Mesendoderm (in vitro differentiated cells): ENCODE measurements at regions not wholly inside any gene's neighbourhood (a gene's known extent, or its start where the extent isn't known, plus 50 kb on each side); places are given as distances from the start of the nearest gene placed in this dataset.

ENCODE experiments used
- DNase-seq: peaks from one replicate; pipeline ENCODE4 v3.0.0; 2013
- H2AK5ac ChIP-seq: 2 replicates; pipeline ENCODE4 v1.6.1; 2013; ENCODE audit warnings: low read length, inconsistent platforms
- H2BK120ac ChIP-seq: 2 replicates; pipeline ENCODE4 v1.6.1; 2013; ENCODE audit warnings: low read depth, mild to moderate bottlenecking, low read length, moderate library complexity, mixed read lengths
- H2BK15ac ChIP-seq: replicated peaks from 2 replicates; pipeline ENCODE4 v1.6.1; 2013; ENCODE audit warnings: low read depth, mild to moderate bottlenecking, moderate library complexity
- H2BK5ac ChIP-seq: 2 replicates; pipeline ENCODE4 v1.6.1; 2013; ENCODE audit warnings: low read length, inconsistent platforms
- H3K18ac ChIP-seq: 2 replicates; pipeline ENCODE4 v1.6.1; 2013; ENCODE audit warnings: mild to moderate bottlenecking, low read length, mixed read lengths
- H3K23ac ChIP-seq: one replicate; pipeline ENCODE4 v1.6.1; 2013; ENCODE audit warnings: low read length
- H3K27ac ChIP-seq: 2 replicates; pipeline ENCODE4 v1.5.1; 2013; ENCODE audit warnings: low read depth, mild to moderate bottlenecking, inconsistent platforms, low read length, moderate library complexity
- H3K27me3 ChIP-seq: 2 replicates; pipeline ENCODE4 v1.6.1; 2013; ENCODE audit warnings: low read length, control low read depth, mild to moderate bottlenecking, inconsistent platforms; ENCODE audit not compliant: insufficient read depth, poor library complexity
- H3K36me3 ChIP-seq: 2 replicates; pipeline ENCODE4 v1.6.1; 2013; ENCODE audit warnings: low read length, inconsistent platforms; ENCODE audit not compliant: control insufficient read depth, insufficient read depth
- H3K4ac ChIP-seq: one replicate; pipeline ENCODE4 v1.6.1; 2013; ENCODE audit warnings: low read depth, mild to moderate bottlenecking, low read length, moderate library complexity
- H3K4me1 ChIP-seq: 2 replicates; pipeline ENCODE4 v1.6.1; 2013; ENCODE audit warnings: low read depth, low read length, inconsistent platforms; ENCODE audit not compliant: control insufficient read depth
- H3K4me2 ChIP-seq: 2 replicates; pipeline ENCODE4 v1.6.1; 2013; ENCODE audit warnings: low read length
- H3K4me3 ChIP-seq: 2 replicates; pipeline ENCODE4 v1.5.1; 2013; ENCODE audit warnings: mild to moderate bottlenecking, low read length
- H3K56ac ChIP-seq: one replicate; pipeline ENCODE4 v1.6.1; 2013; ENCODE audit warnings: low read length
- H3K79me1 ChIP-seq: 2 replicates; pipeline ENCODE4 v1.6.1; 2013; ENCODE audit warnings: low read length, inconsistent platforms
- H3K79me2 ChIP-seq: 2 replicates; pipeline ENCODE4 v1.6.1; 2013; ENCODE audit warnings: mild to moderate bottlenecking, low read length; ENCODE audit not compliant: control insufficient read depth, insufficient read depth
- H3K9ac ChIP-seq: 2 replicates; pipeline ENCODE4 v1.6.1; 2013; ENCODE audit warnings: low read length, inconsistent platforms
- H4K5ac ChIP-seq: one replicate; pipeline ENCODE4 v1.6.1; 2013; ENCODE audit warnings: low read length
- H4K8ac ChIP-seq: one replicate; pipeline ENCODE4 v1.6.1; 2013; ENCODE audit warnings: low read depth, mild to moderate bottlenecking, control low read depth, low read length, moderate library complexity
- WGBS: extraction: QIAGEN DNeasy Blood & Tissue Kit; methylation state at CpG from one replicate; pipeline ENCODE4 v1.1.7; 2013; ENCODE audit warnings: low lambda C conversion rate, missing lambda C conversion rate; ENCODE audit not compliant: insufficient coverage; ENCODE audit errors: extremely low coverage; 5-methylcytosine and 5-hydroxymethylcytosine counted together

DNA sequence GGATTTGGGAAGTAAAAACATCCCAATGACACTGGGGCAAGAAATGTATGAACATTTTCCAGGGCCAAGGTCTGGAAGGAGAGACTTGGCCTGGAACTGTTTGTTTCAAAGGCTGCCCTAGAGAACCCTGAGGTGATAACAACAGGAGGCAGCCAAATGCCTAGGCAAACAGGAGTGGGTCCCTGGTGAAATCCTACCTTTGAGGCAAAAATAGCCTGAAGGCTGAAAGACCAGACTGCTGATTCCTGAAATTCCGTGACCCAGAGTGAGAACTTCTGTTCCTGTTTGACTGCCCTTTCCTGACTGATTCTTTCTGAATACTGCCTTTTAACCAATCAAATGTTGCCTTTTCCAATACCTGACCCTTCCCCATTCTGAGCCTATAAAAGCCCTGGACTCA is 196.4 kb downstream of the NSUN3 start:
- H3K27me3 ChIP-seq = no peaks in the 10 kb centered on the region
- no peak overlapping the region for H3K4me3 ChIP-seq
- no peaks in the 10 kb centered on the region for H3K36me3 ChIP-seq
- peak overlapping the region; percentile 92 for H2BK5ac ChIP-seq
- no CpG with 5 or more reads among the region's 1 CpG for WGBS
- peak overlapping the region; percentile 31 for H2BK120ac ChIP-seq
- H4K5ac ChIP-seq = peak overlapping the region; percentile 7
- peak overlapping the region; percentile 34 for H3K18ac ChIP-seq
- H2BK15ac ChIP-seq = no peak overlapping the region
- no peak overlapping the region for H3K4me2 ChIP-seq
- H3K23ac ChIP-seq = no peak overlapping the region
- no peaks in the 10 kb centered on the region for H3K79me2 ChIP-seq
- peak overlapping the region; percentile 13 for H3K9ac ChIP-seq
- H3K56ac ChIP-seq = peak overlapping the region; percentile 68
- no peak overlapping the region for H4K8ac ChIP-seq
- H3K4me1 ChIP-seq = peaks cover 10% of the 10 kb centered on the region
- no peaks in the 10 kb centered on the region for H3K79me1 ChIP-seq
- H2AK5ac ChIP-seq = peak overlapping the region; percentile 77
- H3K4ac ChIP-seq = peak overlapping the region; percentile 42
- peak overlapping the region; percentile 80 for H3K27ac ChIP-seq
- DNase-seq = peak; percentile 87

DNA sequence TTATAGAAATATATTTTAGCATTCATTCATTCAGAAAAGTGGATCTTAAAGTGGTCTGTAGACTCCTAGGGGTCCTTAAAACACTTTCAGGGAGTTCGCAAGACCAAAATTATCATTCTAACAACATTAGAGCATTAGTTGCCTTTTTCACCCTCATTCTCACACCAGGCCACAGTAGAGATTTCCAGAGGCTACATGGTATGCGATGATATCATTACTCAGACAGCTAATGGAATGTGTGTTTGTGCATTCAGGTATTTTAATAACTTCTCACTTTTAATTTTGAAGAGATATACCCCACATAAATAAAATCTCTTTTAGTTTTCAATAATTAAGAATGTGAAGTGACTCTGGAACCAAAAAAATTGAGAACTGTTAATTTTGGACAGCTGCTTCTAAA is 206.9 kb downstream of the NSUN3 start:
- Histone ChIP-seq H2BK5ac (no peak overlapping the region), H3K4me3 (no peak overlapping the region), H2AK5ac (no peak overlapping the region), H3K4me2 (no peak overlapping the region), H3K56ac (no peak overlapping the region), H2BK120ac (no peak overlapping the region), H3K27ac (no peak overlapping the region), H3K79me2 (no peaks in the 10 kb centered on the region), H3K27me3 (no peaks in the 10 kb centered on the region), H3K36me3 (no peaks in the 10 kb centered on the region), H3K4me1 (no peaks in the 10 kb centered on the region), H3K9ac (no peak overlapping the region), H3K4ac (no peak overlapping the region), H3K23ac (no peak overlapping the region), H2BK15ac (no peak overlapping the region), H4K8ac (no peak overlapping the region), H3K79me1 (no peaks in the 10 kb centered on the region), H4K5ac (no peak overlapping the region), H3K18ac (no peak overlapping the region)
- DNase-seq = peak; percentile 71
- WGBS = no CpG with 5 or more reads among the region's 2 CpGs

DNA sequence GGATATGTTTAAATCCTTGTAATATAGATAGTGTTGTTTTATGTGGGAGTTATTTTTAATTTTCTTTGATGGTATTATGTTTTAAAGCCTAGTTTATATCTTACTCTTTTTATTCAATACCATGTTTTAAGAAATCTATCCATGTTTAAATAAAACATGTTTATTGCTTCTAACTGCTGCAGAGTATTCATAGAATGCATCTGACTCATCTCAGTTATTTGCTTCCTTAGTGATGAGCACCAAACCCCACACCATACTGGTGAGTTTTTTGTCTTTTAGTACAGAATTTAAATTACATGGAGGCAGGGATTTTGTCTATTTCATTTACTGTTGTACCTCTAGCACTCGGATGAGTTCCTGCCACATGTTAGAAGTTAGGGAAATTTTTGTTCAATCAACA is 209.2 kb downstream of the NSUN3 start:
- H2BK15ac ChIP-seq = no peak overlapping the region
- H3K27me3 ChIP-seq = no peaks in the 10 kb centered on the region
- no CpG with 5 or more reads among the region's 1 CpG for WGBS

DNA sequence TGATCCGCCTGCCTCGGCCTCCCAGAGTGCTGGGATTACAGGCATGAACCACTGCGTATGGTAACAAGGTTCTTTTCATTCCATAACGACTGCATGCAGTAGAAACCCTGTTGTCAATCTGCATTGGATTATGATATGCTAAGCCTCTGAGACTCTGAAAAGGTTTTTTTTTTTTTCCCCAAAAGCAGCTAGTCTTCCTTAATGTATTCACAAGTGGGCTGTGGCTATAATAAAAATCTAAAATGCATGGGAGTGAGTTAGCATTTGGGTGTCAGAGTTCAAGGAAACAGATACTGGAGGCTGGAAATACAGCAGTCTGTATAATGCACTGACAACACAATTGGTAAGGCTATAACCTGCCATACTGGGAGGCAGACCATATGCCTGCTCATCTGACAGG is 218.1 kb downstream of the NSUN3 start:
- Histone ChIP-seq H3K79me1 (no peaks in the 10 kb centered on the region), H3K36me3 (no peaks in the 10 kb centered on the region), H3K56ac (no peak overlapping the region), H3K9ac (no peak overlapping the region), H3K4ac (no peak overlapping the region), H4K5ac (no peak overlapping the region), H3K27me3 (no peaks in the 10 kb centered on the region), H3K4me3 (no peak overlapping the region), H3K23ac (no peak overlapping the region), H2BK5ac (no peak overlapping the region), H3K79me2 (no peaks in the 10 kb centered on the region), H4K8ac (no peak overlapping the region), H2AK5ac (no peak overlapping the region), H2BK15ac (no peak overlapping the region), H3K4me1 (no peaks in the 10 kb centered on the region), H3K18ac (no peak overlapping the region), H3K4me2 (no peak overlapping the region), H2BK120ac (no peak overlapping the region), H3K27ac (no peak overlapping the region)
- no CpG with 5 or more reads among the region's 4 CpGs for WGBS
- no peak for DNase-seq

More for the DNA sequence above, 209.2 kb downstream of the NSUN3 start:
- Histone ChIP-seq H3K4me3 (no peak overlapping the region), H3K27ac (no peak overlapping the region), H3K36me3 (no peaks in the 10 kb centered on the region), H2BK120ac (no peak overlapping the region), H4K8ac (no peak overlapping the region), H3K4me2 (no peak overlapping the region), H3K18ac (no peak overlapping the region), H2BK5ac (no peak overlapping the region), H3K23ac (no peak overlapping the region), H3K56ac (no peak overlapping the region), H3K4ac (no peak overlapping the region), H3K9ac (no peak overlapping the region), H4K5ac (no peak overlapping the region), H3K4me1 (no peaks in the 10 kb centered on the region), H3K79me2 (no peaks in the 10 kb centered on the region), H2AK5ac (no peak overlapping the region), H3K79me1 (no peaks in the 10 kb centered on the region)
- DNase-seq = no peak

DNA sequence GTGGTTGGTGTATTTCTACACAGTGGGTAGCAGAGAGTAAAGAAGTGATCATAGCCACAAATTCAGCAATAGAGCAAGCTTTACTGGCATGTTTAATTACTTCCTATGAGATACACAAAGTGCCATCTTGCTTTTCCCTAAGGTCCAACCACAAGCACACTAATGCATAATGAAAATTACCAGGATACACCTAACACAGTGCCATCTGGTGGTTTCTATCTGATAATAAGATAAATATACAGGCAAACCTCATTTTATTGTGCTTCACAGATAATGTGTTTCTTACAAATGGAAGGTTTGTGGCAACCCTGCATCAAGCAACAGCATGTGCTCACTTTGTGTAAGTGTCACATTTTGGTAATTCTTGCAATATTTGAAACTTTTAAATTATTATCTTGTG is 223.0 kb downstream of the NSUN3 start:
- Histone ChIP-seq H3K4me1 (no peaks in the 10 kb centered on the region), H2BK15ac (no peak overlapping the region), H3K27me3 (no peaks in the 10 kb centered on the region), H3K79me1 (no peaks in the 10 kb centered on the region), H2BK120ac (no peak overlapping the region), H4K5ac (no peak overlapping the region), H3K9ac (no peak overlapping the region), H2BK5ac (no peak overlapping the region), H2AK5ac (no peak overlapping the region), H3K18ac (no peak overlapping the region), H4K8ac (no peak overlapping the region), H3K4me2 (no peak overlapping the region), H3K4ac (no peak overlapping the region), H3K36me3 (no peaks in the 10 kb centered on the region), H3K23ac (no peak overlapping the region), H3K4me3 (no peak overlapping the region), H3K27ac (no peak overlapping the region), H3K79me2 (no peaks in the 10 kb centered on the region), H3K56ac (no peak overlapping the region)
- DNase-seq = no peak

DNA sequence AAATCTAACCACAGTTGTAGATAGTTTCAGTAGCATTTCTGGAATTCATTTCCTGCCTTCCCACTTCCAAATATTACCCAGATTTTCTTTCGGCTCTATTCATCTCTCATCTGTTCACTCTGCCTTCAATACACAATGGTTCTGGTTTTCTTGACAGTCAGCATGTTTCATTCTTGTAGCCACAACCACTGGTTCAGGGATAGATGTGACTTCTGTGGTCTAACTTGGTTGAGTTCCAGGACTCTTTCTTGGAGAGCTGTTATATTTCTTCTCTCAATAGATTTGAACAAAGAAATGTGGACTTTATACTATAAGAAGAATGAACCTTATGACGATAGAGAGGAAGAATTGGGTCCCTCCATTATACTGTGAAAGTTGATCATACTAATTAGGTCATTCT is 228.8 kb downstream of the NSUN3 start:
- no CpG with 5 or more reads among the region's 2 CpGs for WGBS

More for the DNA sequence above, 228.8 kb downstream of the NSUN3 start:
- no peaks in the 10 kb centered on the region for H3K79me1 ChIP-seq
- H3K18ac ChIP-seq = no peak overlapping the region
- H3K27ac ChIP-seq = no peak overlapping the region
- no peak overlapping the region for H2BK15ac ChIP-seq
- peaks cover 2% of the 10 kb centered on the region for H3K4me1 ChIP-seq
- no peaks in the 10 kb centered on the region for H3K79me2 ChIP-seq
- no peak overlapping the region for H2BK5ac ChIP-seq
- no peak overlapping the region for H3K4me2 ChIP-seq
- H3K36me3 ChIP-seq = no peaks in the 10 kb centered on the region
- H2BK120ac ChIP-seq = no peak overlapping the region
- H3K56ac ChIP-seq = no peak overlapping the region
- no peak overlapping the region for H3K4me3 ChIP-seq
- H3K23ac ChIP-seq = no peak overlapping the region
- H3K27me3 ChIP-seq = no peaks in the 10 kb centered on the region
- no peak overlapping the region for H3K9ac ChIP-seq
- no peak overlapping the region for H2AK5ac ChIP-seq
- H4K8ac ChIP-seq = no peak overlapping the region
- H3K4ac ChIP-seq = no peak overlapping the region
- H4K5ac ChIP-seq = no peak overlapping the region
- DNase-seq = no peak
